ENCODE measurements at regions not wholly inside any gene's neighbourhood (a gene's known extent, or its start where the extent isn't known, plus 50 kb on each side); places are given as distances from the start of the nearest gene placed in this dataset.

- no peak for DNase-seq (ENCODE audit: low spot score)
These were observed 197.2 kb upstream of the MDGA2 start for GRCh38 chr14:47872588-47872987.

- DNase-seq (ENCODE audit: low spot score), result no peak
These were observed 188.0 kb upstream of the MDGA2 start for GRCh38 chr14:47863441-47863840.

- no peak for DNase-seq (ENCODE audit: low spot score)
These were observed 182.2 kb upstream of the MDGA2 start for GRCh38 chr14:47857646-47858045.

GRCh38 chr14:47852278-47852677 is 176.9 kb upstream of the MDGA2 start:
- no peak for DNase-seq (ENCODE audit: low spot score)

- DNase-seq (ENCODE audit: low spot score), result no peak
These were observed 170.6 kb upstream of the MDGA2 start for GRCh38 chr14:47846008-47846407.

- DNase-seq (ENCODE audit: low spot score), result no peak
These were observed 167.8 kb upstream of the MDGA2 start for GRCh38 chr14:47843236-47843635.

GRCh38 chr14:47833011-47833410 is 157.6 kb upstream of the MDGA2 start:
- no peak for DNase-seq (ENCODE audit: low spot score)

- DNase-seq (ENCODE audit: low spot score), result peak; percentile 42
These were observed 151.4 kb upstream of the MDGA2 start for GRCh38 chr14:47826809-47827208.

- DNase-seq (ENCODE audit: low spot score), result no peak
These were observed 146.9 kb upstream of the MDGA2 start for GRCh38 chr14:47822326-47822725.

- no peak for DNase-seq (ENCODE audit: low spot score)
These were observed 145.7 kb upstream of the MDGA2 start for GRCh38 chr14:47821135-47821534.

- no peak for DNase-seq (ENCODE audit: low spot score)
These were observed 115.1 kb upstream of the MDGA2 start for GRCh38 chr14:47790477-47790876.

- no peak for DNase-seq (ENCODE audit: low spot score)
These were observed 109.7 kb upstream of the MDGA2 start for GRCh38 chr14:47785058-47785457.

GRCh38 chr14:47778631-47779030 is 103.2 kb upstream of the MDGA2 start:
- DNase-seq (ENCODE audit: low spot score), result no peak

GRCh38 chr14:47772652-47773051 is 97.2 kb upstream of the MDGA2 start:
- DNase-seq (ENCODE audit: low spot score), result no peak

GRCh38 chr14:47763188-47763854 is 87.9 kb upstream of the MDGA2 start:
- DNase-seq (ENCODE audit: low spot score), result no peak

- DNase-seq (ENCODE audit: low spot score), result no peak
These were observed 71.6 kb upstream of the MDGA2 start for GRCh38 chr14:47746986-47747385.

- no peak for DNase-seq (ENCODE audit: low spot score)
These were observed 68.8 kb upstream of the MDGA2 start for GRCh38 chr14:47744155-47744554.

GRCh38 chr14:47739541-47739940 is 64.1 kb upstream of the MDGA2 start:
- no peak for DNase-seq (ENCODE audit: low spot score)

- no peak for DNase-seq (ENCODE audit: low spot score)
These were observed 54.9 kb upstream of the MDGA2 start for GRCh38 chr14:47730296-47730695.
